Hematopoietic multipotent progenitor cell treated with erythropoietin and hydrocortisone succinate and interleukin-3 and kit ligand, for 15 days (in vitro differentiated cells): ENCODE measurements at regions not wholly inside any gene's neighbourhood (a gene's known extent, or its start where the extent isn't known, plus 50 kb on each side); places are given as distances from the start of the nearest gene placed in this dataset.

Source experiments
- DNase-seq: peaks from one replicate; pipeline ENCODE4 v3.0.0-alpha.2; 2015; ENCODE audit warnings: low spot score

GRCh38 chr1:5597171-5597850 lies 394.9 kb downstream of the NPHP4 start:
- DNase-seq: no peak

- DNase-seq: no peak
Measured at GRCh38 chr1:5596651-5597050, 395.6 kb downstream of the NPHP4 start.

GRCh38 chr1:5595531-5596170 lies 396.6 kb downstream of the NPHP4 start:
- DNase-seq: no peak

GRCh38 chr1:5594056-5594956 lies 397.9 kb downstream of the NPHP4 start:
- DNase-seq: no peak

- no peak for DNase-seq
Measured at GRCh38 chr1:5590717-5591116, 401.5 kb downstream of the NPHP4 start.

GRCh38 chr1:5586629-5587028 lies 405.6 kb downstream of the NPHP4 start:
- no peak for DNase-seq

GRCh38 chr1:5585256-5585655 lies 407.0 kb downstream of the NPHP4 start:
- DNase-seq: no peak

- no peak for DNase-seq
Measured at GRCh38 chr1:5580926-5581325, 411.3 kb downstream of the NPHP4 start.

- DNase-seq: no peak
Measured at GRCh38 chr1:5579966-5580365, 412.3 kb downstream of the NPHP4 start.

- DNase-seq: no peak
Measured at GRCh38 chr1:5578690-5579089, 413.5 kb downstream of the NPHP4 start.

- no peak for DNase-seq
Measured at GRCh38 chr1:5577255-5578040, 414.8 kb downstream of the NPHP4 start.

GRCh38 chr1:5576673-5577065 lies 415.6 kb downstream of the NPHP4 start:
- no peak for DNase-seq

- DNase-seq: no peak
Measured at GRCh38 chr1:5576011-5576672, 416.1 kb downstream of the NPHP4 start.

GRCh38 chr1:5575396-5575940 lies 416.8 kb downstream of the NPHP4 start:
- no peak for DNase-seq

- DNase-seq: no peak
Measured at GRCh38 chr1:5574641-5575040, 417.6 kb downstream of the NPHP4 start.

- DNase-seq: no peak
Measured at GRCh38 chr1:5572794-5573193, 419.4 kb downstream of the NPHP4 start.

- no peak for DNase-seq
Measured at GRCh38 chr1:5571861-5572401, 420.3 kb downstream of the NPHP4 start.

- no peak for DNase-seq
Measured at GRCh38 chr1:5571438-5571837, 420.8 kb downstream of the NPHP4 start.

- no peak for DNase-seq
Measured at GRCh38 chr1:5570931-5571330, 421.3 kb downstream of the NPHP4 start.

GRCh38 chr1:5568321-5568720 lies 423.9 kb downstream of the NPHP4 start:
- DNase-seq: no peak

GRCh38 chr1:5567839-5568238 lies 424.4 kb downstream of the NPHP4 start:
- no peak for DNase-seq
